Stomach (tissue), 8 donors: ENCODE measurements at regions not wholly inside any gene's neighbourhood (a gene's known extent, or its start where the extent isn't known, plus 50 kb on each side); places are given as distances from the start of the nearest gene placed in this dataset.

ENCODE experiments used
- DNase-seq, 2 donors: peaks; one replicate each; pipeline versions ENCODE4 v3.0.0 to v3.0.0-alpha.2; 2013 to 2019
- H3K27ac ChIP-seq, 5 donors: fragments of 200-600 bp in 4 of 5; sonication (generic) in 4 of 5; one replicate each; pipeline ENCODE4 v1.5.1; 2013 to 2019; ENCODE audit warnings: mild to moderate bottlenecking in 1 of 5, moderate library complexity in 1 of 5
- H3K27me3 ChIP-seq, 3 donors: fragments of 200-600 bp; sonication (generic); one replicate each; pipeline ENCODE4 v1.5.1; 2017 to 2019; ENCODE audit warnings: mixed run types in 1 of 3
- H3K36me3 ChIP-seq, 4 donors: fragments of 200-600 bp; sonication (generic); 1 replicate in 3 of 4; 2 replicates in 1 of 4; pipeline ENCODE4 v1.5.1; 2016 to 2019
- H3K4me1 ChIP-seq, 4 donors: fragments of 200-600 bp; sonication (generic); one replicate each; pipeline ENCODE4 v1.5.1; 2016 to 2019
- H3K4me3 ChIP-seq, 4 donors: fragments of 200-600 bp; sonication (generic) in 3 of 4; one replicate each; pipeline ENCODE4 v1.5.1; 2016 to 2019; ENCODE audit warnings: mild to moderate bottlenecking in 1 of 4
- H3K9me3 ChIP-seq, 4 donors: fragments of 200-600 bp; sonication (generic); one replicate each; pipeline ENCODE4 v1.5.1; 2016 to 2019
- CTCF ChIP-seq, 7 experiments: fragments of 450-650 bp in 4 of 7; fragments of 200-600 bp in 3 of 7; sonication (generic) in 3 of 7; IDR thresholded peaks; one replicate each; pipeline ENCODE4 v1.5.1; 2016 to 2019; ENCODE audit warnings: antibody characterized with exemption in 7 of 7, control low read depth in 2 of 7, mild to moderate bottlenecking in 1 of 7
- EP300 ChIP-seq: sonication (generic); formaldehyde crosslinking; IDR thresholded peaks from one replicate; pipeline ENCODE4 v1.6.1; 2017; ENCODE audit warnings: antibody characterized with exemption
- POLR2A ChIP-seq, 4 donors: fragments of 450-650 bp; IDR thresholded peaks; one replicate each; pipeline ENCODE4 v1.6.1; 2016; ENCODE audit warnings: antibody characterized with exemption in 4 of 4, control low read depth in 2 of 4, mild to moderate bottlenecking in 1 of 4, moderate library complexity in 1 of 4
- POLR2AphosphoS5 ChIP-seq, 3 donors: sonication (generic); formaldehyde crosslinking; IDR thresholded peaks; one replicate each; pipeline ENCODE4 v1.6.1; 2016; ENCODE audit warnings: antibody characterized with exemption in 3 of 3
- WGBS, 5 donors: extraction: QIAGEN DNeasy Blood & Tissue Kit in 3 of 5; methylation state at CpG; one replicate each; pipeline versions ENCODE4 v1.1.5 to v1.1.7; 2013 to 2018; 5-methylcytosine and 5-hydroxymethylcytosine counted together
- intact Hi-C: fragments of 100-400 bp; cut with DNase I; formaldehyde crosslinking; loops from one replicate; pipeline ENCODE4 v1.15.1; 2023; ENCODE audit warnings: low total_unique reads
- donor health status: healthy with polysubstance abuse.
- donor health status: Bipolar disorder and iron deficiency.
- donor health status: healthy.

DNA sequence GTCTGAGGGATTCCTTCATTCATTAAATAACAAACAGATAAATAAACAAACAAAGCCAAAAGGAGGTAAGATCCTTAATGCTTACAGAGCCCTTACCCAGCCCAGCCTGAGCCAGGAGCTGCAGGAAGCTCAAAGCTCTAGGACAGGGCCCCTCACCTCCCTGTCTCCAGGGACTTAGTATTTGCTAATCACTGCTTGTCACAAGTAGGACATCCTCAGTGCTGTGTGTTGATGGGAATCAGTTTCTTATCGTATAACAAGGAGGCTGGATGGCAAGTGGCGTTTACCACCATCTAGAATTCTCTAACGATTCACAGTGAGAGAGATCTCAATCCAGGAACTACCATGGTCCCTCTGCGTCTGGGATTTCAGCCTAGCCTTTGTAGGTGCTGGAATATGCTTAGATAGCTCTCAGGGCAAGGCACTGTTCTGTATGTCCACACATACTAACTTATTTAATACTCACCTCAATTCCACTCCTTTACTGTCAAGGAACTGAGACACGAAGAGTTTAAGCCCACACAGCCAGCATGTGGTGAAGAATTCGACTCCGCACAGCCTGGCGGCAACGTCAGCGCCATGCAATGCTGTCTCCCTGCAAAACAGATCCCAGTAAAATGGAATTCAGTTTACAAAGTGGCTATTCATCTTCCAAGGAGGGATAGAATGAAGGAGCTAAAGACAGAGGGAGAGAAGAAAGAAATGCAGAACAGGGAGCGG, 164.8 kb downstream of the MYCN start:
- Histone ChIP-seq H3K27me3 (no peaks in the 10 kb centered on the region), H3K9me3 (no peaks in the 10 kb centered on the region), H3K36me3 (no peaks in the 10 kb centered on the region), H3K4me1 (peaks cover 0 to 22% (median 14%) of the 10 kb centered on the region in 4 donors), H3K4me3 (no peak overlapping the region), H3K27ac (peak overlapping the region in 2 of 5 donors; percentile 11 to 19)
- 50 to 73% (median 70%) methylated on average over 10 to 11 of the region's 11 CpGs for WGBS, 5 donors
- TF ChIP-seq EP300 (no peak), POLR2AphosphoS5 (IDR thresholded peaks at IDR 0.05) (no peak), CTCF (IDR thresholded peaks at IDR 0.05) (no peak), POLR2A (IDR thresholded peaks at IDR 0.05) (no peak)
- intact Hi-C loops = no loop called here
- no peak for DNase-seq

DNA sequence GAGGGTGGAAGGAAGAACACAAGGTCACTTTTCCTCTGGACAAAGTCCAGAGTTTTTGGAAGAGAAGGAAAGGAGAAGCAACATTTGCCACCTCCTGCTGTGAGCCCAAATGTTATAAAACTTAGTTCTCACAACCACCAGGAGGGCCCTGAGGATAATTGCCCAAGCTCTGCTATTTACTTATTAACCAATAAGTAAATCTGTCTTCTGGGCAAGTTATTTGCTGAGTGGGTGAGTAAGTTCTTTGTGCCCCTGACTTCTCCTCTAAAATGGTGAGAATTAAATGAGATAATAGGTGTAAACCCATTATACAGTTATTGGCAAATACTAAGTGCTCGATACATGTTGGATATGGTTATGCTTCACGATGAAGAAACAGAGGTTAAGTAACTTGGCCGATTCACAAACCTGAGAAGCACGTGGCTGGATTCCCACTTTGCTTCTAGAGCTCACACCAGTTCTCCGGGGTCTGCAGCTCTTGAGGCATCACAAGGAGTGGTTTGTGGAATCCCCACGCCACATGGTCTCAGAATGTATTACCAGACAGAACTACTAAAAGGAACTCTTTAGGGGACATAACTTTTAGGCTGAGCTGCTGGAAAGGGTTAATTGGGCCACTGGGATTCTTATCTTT, 164.1 kb downstream of the MYCN start:
- Histone ChIP-seq H3K4me1 (peaks cover 0 to 22% (median 14%) of the 10 kb centered on the region in 4 donors), H3K36me3 (no peaks in the 10 kb centered on the region), H3K9me3 (no peaks in the 10 kb centered on the region), H3K27me3 (no peaks in the 10 kb centered on the region), H3K27ac (no peak overlapping the region), H3K4me3 (no peak overlapping the region)
- intact Hi-C loops = no loop called here
- WGBS, 5 donors = 65 to 78% (median 75%) methylated on average over 6 of the region's 6 CpGs
- no peak for DNase-seq
- no peak for TF ChIP-seq POLR2AphosphoS5 (IDR thresholded peaks at IDR 0.05)
- no peak for TF ChIP-seq EP300
- TF ChIP-seq POLR2A (IDR thresholded peaks at IDR 0.05) = no peak
- TF ChIP-seq CTCF (IDR thresholded peaks at IDR 0.05) = no peak

- H3K36me3 ChIP-seq = no peaks in the 10 kb centered on the region
- no peak for TF ChIP-seq EP300
- TF ChIP-seq POLR2A (IDR thresholded peaks at IDR 0.05) = no peak
- TF ChIP-seq POLR2AphosphoS5 (IDR thresholded peaks at IDR 0.05) = no peak
- TF ChIP-seq CTCF (IDR thresholded peaks at IDR 0.05) = no peak
Measured at GRCh38 chr2:16103614-16104314, 163.4 kb downstream of the MYCN start.

DNA sequence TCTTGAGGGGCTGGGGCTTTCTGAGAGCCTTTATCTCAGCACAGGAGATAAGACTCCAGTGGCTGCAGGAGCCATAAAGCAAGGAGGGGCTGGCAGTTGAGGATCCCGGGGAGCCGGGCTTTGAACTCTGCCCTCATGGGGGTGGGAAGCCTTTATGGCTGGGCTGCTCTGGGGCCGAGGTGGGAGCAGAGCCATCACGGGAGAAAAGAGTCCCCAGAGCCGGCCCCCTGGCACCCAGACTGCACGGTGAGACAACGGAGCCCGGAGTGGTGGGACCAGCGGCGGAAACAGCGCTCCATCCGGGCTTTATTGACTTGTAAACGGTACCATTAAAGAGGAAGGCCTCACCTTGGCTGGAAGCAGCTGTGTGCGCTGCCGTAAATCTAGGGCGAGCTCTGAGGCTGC, 162.6 kb downstream of the MYCN start:
- H3K27ac ChIP-seq = no peak overlapping the region

More at GRCh38 chr2:16103614-16104314, 163.4 kb downstream of the MYCN start:
- DNase-seq = no peak
- Histone ChIP-seq H3K27ac (no peak overlapping the region), H3K27me3 (no peaks in the 10 kb centered on the region), H3K4me1 (peaks cover 0 to 22% (median 14%) of the 10 kb centered on the region in 4 donors), H3K4me3 (no peak overlapping the region), H3K9me3 (no peaks in the 10 kb centered on the region)
- intact Hi-C loops = no loop called here
- 87 to 95% (median 93%) methylated on average over 12 of the region's 12 CpGs for WGBS, 5 donors

More for the DNA sequence above, 162.6 kb downstream of the MYCN start:
- no peak for TF ChIP-seq POLR2A (IDR thresholded peaks at IDR 0.05)
- H3K9me3 ChIP-seq = no peaks in the 10 kb centered on the region
- no peak overlapping the region for H3K4me3 ChIP-seq
- DNase-seq = peak in 1 of 2 donors; percentile 14
- H3K36me3 ChIP-seq = no peaks in the 10 kb centered on the region
- WGBS, 5 donors = 57 to 72% (median 69%) methylated on average over 16 of the region's 16 CpGs
- H3K4me1 ChIP-seq = peaks cover 0 to 22% (median 14%) of the 10 kb centered on the region in 4 donors
- intact Hi-C loops = no loop called here
- no peaks in the 10 kb centered on the region for H3K27me3 ChIP-seq
